HG03097 (cell line): ENCODE measurements at regions not wholly inside any gene's neighbourhood (a gene's known extent, or its start where the extent isn't known, plus 50 kb on each side); places are given as distances from the start of the nearest gene placed in this dataset.

Experiments used
- ATAC-seq: cut with Tn5 transposase; IDR thresholded peaks from one replicate; pipeline ENCODE4 v1.9.1; 2021; ENCODE audit not compliant: unreplicated experiment, low FRiP score

DNA sequence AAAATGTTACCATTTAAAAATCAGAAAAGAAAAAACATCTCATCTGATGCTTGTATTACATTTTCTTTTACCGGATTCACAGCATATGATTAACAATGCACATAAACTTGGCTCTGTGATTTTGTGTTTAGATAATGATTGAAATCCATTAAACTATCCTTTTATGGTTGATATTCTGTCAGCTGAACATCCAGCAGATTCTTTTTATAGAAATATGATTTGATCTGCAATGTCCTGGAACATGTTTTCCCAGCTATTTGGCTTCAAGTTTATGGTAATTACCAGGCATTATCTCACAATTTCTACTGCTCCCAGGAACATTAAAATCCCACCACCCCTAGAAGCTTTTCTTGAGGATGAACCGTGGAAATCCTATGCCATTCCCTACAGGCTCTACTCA lies 205.7 kb upstream of the TET2 start:
- no peak for ATAC-seq

DNA sequence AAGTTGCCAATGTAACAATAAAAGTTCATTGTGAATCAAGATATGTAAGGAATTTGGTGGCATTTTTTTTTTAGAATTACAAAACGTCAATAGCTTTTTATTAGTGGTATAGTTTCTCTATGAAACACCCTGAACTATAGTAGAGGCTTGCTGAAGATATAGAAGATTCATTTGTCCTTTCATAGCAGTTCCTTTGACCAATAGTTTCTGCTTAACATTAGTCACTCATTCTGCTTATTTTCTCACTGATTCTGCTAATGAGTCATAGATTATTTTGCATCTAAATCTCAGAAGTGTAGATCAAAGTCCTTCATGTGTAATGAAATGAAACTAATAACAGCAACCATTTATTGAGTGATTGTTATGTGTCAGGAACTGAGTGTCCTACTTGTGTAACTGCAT lies 205.0 kb upstream of the TET2 start:
- ATAC-seq = peak; percentile 68

GRCh38 chr4:104942990-104943743 lies 203.5 kb upstream of the TET2 start:
- ATAC-seq = peak; percentile 86

GRCh38 chr4:104944596-104944995 lies 202.1 kb upstream of the TET2 start:
- ATAC-seq = no peak

DNA sequence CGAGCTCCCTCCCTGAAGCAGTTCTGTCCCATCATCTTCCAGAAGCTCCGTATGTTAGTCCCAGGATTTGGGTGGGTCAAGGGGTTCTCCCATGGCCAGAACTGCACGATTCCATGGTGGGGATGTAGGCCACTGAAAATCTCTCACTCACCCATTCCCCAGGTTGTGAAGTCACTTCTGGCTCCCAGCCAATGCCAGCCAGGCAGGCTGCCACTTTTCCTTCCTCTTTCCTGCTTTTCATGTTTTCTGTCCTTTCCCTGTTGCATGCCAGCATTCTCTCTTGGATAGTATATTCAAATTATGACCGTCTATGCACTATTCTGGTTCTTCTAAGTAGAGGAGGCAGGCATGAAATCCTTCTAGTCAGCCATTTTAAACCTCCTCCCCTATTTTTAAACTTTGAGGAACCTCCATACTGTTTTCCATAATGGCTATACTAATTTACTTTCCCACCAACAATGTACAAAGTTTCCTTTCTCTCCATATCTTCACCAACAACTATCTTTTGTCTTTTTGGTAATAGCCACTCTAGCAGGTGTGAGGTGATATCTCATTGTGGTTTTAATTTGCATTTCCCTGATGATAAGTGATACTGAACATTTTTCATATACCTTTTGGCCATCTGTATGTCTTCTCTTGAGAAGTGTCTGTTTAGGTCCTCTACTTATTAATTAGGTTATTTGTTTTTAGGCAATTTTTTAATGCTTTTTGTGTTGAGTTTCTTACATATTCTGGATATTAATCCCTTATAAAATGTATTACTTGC lies 182.1 kb upstream of the TET2 start:
- ATAC-seq = no peak

GRCh38 chr4:104966349-104967033 lies 180.2 kb upstream of the TET2 start:
- ATAC-seq = peak; percentile 100

DNA sequence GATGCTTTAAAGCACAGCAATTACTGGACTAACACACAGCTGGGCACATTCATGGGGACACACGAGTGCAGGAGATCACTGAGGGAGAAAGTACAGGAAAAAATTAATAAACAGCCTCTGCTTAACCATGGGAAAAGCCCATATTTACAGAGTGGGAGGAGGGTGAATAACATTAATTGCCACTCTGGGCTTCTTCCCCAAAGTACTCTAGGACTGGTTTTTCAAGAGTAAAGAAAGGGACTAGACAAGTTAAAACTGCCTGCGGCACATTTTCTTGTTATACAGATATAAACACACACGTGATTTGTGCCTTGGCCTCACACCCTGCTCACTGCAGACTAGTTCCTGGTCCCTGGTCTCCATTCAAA lies 179.7 kb upstream of the TET2 start:
- peak; percentile 11 for ATAC-seq

- no peak for ATAC-seq
Observed at GRCh38 chr4:104969394-104970082, 177.1 kb upstream of the TET2 start.

DNA sequence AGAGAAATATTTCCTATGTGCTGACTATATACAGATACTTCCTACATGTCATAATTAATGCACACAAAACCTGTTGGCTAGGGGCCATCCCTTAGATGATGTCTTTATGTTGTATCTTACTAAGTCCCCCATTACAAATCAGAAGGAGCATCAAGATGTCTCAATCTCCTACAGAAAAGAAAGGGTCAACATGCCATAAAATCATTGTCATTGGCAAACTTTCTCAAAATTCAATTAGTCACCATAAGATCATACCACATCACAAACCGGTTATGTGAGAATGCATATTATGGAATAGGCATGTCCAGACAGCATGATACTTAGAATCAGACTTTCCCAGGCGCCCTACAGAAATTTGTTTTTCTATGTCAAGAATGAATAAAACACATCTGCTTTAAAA lies 175.2 kb upstream of the TET2 start:
- ATAC-seq = no peak

GRCh38 chr4:104973708-104974107 lies 173.0 kb upstream of the TET2 start:
- ATAC-seq = no peak

DNA sequence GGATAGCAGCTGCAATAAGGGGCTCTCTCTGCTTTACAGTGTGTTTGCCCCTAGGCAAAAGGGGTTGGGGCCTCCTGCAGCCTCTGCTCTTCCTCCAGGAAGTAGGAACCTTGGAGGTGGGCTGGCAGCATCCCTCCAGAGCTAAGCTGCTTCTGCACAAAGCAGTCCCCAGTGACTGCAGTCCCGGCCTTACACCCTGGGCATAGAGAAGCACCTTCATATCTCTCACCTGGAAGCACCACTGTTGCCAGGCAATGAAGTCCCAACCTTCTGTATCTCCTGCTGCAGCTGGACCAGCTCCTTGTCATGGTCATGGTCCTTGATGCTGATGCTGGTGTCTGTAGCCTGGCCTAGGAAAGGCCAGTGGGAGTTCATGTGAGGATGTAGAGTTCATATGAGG lies 171.1 kb upstream of the TET2 start:
- no peak for ATAC-seq

GRCh38 chr4:104976262-104976661 lies 170.4 kb upstream of the TET2 start:
- no peak for ATAC-seq

DNA sequence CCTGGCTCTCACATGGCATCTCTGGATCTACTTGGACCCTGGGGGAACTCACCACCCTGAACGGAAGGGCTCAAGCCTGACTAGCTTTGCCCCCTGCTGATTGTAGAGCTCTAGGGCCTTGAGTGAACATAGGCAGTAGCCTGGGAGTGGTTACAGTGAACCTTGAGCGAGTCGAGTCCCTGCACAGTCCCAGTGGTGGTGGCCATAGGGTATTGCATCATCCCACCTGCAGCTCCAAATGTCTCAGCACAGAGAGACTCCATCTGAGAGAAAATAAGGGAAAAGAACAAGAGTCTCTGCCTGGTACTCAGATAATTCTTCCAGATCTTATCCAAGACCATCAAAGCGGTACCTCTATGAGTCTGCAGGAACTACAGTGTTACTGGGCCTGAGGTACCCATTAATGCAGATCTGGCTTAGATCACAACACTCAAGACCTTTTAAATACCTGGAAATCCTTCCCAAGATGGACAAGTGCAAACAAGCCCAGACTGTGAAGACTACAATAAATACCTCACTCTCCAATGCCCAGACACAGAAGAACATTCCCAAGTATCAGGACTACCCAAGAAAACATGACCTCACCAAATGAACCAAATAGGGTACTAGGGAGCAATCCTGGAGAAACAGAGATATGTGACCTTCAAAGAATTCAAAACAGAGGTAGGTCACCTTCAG lies 167.5 kb upstream of the TET2 start:
- no peak for ATAC-seq

GRCh38 chr4:104983615-104984179 lies 163.0 kb upstream of the TET2 start:
- no peak for ATAC-seq

DNA sequence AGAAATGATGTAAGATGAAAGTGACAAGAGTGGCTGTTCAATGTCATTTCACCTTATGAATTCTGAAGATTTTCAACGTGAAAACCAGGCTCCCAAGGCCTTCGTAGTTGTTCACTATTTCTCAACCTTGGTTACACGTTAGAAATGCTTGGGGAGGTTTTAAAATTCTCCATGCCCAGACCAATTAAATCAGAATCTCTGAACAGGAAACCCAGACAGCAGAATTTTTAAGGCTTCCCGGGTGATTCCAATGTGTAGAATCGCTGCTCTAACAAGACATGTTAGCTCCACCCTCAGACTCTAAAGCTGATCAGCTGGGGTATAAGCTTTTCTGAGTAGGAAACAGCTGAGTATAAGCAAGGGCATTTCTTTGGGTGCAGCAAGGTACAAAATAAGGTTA lies 160.4 kb upstream of the TET2 start:
- no peak for ATAC-seq

- ATAC-seq = no peak
Observed at GRCh38 chr4:104989371-104989770, 157.3 kb upstream of the TET2 start.

GRCh38 chr4:105002278-105002677 lies 144.4 kb upstream of the TET2 start:
- ATAC-seq = no peak

GRCh38 chr4:105014234-105014633 lies 132.4 kb upstream of the TET2 start:
- ATAC-seq = no peak

DNA sequence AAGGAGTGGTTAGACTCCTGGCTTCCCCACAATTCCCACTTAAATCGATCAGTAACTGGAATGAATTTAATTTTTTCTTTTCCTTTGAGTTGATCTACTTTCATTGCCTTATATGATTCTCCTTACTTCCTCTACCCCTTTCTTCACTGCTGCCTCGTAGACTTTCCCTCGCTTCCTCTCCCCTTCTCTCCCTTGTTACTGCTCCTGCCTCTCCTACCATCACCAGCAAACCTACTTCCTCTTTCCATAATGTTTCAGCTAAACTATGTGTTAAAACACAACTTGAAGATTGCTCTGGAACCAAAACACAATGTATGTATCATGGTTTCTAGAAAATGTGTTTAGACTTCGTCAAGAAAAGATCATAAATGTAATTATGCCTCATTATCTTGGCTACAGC lies 132.0 kb upstream of the TET2 start:
- no peak for ATAC-seq

DNA sequence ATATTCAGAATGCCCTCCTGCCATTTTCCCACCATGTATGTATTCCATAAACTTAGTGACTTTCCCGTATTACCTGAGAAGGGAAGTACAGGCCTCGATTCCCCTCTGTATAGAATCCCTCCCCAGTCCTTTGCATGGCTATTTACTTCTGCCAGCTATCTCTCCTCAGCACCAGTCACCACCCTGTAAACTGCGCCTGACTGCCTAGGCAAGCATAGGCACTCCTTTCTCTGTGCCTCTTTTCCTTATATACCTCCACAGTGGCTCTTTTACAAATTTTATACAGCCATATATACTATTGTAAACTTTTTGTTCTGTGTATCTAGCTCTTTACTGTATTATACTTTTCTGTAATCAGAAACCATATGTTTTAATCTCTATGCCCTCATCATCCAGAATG lies 130.9 kb upstream of the TET2 start:
- no peak for ATAC-seq
